ENCODE measurements at regions not wholly inside any gene's neighbourhood (a gene's known extent, or its start where the extent isn't known, plus 50 kb on each side); places are given as distances from the start of the nearest gene placed in this dataset.

DNA sequence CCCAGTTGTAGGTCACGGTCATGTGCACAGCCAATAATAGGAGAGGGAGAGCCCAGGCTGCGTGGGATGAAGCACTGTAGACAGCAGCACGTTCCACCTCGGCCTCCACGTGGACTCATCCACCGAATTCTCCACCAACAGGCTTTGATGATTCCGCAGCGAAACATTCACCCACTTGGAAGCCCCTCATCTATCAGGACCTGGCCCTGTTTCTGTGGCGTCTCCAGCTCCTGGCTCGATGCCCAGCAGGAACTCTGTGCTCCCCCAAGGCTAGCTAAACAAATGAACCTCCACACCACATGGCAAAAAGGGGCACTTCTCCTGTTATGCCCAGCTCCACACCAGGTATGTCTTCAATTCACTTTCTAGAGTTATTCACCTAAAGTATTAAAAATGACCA, 237.9 kb upstream of the PDE10A start:
- DNase-seq (ENCODE audit: low spot score) (no peak), ATAC-seq (no peak)
- Mint-ChIP-seq H3K27me3 (ENCODE audit: insufficient read depth, low read depth, poor library complexity) (peaks cover 4% of the 10 kb centered on the region), H3K36me3 (ENCODE audit: low read depth) (no peaks in the 10 kb centered on the region; the same call in 2 of the 3 replicates), H3K4me1 (no peaks in the 10 kb centered on the region), H3K9me3 (no peaks in the 10 kb centered on the region; the same call in 2 of the 3 replicates), H3K4me3 (no peak overlapping the region), H3K27ac (no peak overlapping the region)
- Histone ChIP-seq H3K27ac (ENCODE audit: low read depth) (no peak overlapping the region), H3F3A (replicated peaks; ENCODE audit: low read depth) (no peaks in the 10 kb centered on the region), H3K79me2 (replicated peaks; ENCODE audit: insufficient read depth) (no peaks in the 10 kb centered on the region), H3K4me3 (no peak overlapping the region), H3K27me3 (ENCODE audit: insufficient read depth) (no peaks in the 10 kb centered on the region), H4K20me1 (replicated peaks; ENCODE audit: insufficient read depth) (no peaks in the 10 kb centered on the region), H3K36me3 (ENCODE audit: insufficient read depth) (no peaks in the 10 kb centered on the region), H3K4me1 (ENCODE audit: insufficient read depth) (no peaks in the 10 kb centered on the region), H3K4me2 (no peak overlapping the region), H3K9me2 (ENCODE audit: insufficient read depth) (no peaks in the 10 kb centered on the region), H2AFZ (no peak overlapping the region)
- no peak for TF ChIP-seq ZNF114 (CRISPR knock-in tag; IDR thresholded peaks at IDR 0.05)
- TF ChIP-seq NANOG (IDR thresholded peaks at IDR 0.05; ENCODE audit: borderline replicate concordance) = no peak
- no peak for TF ChIP-seq JUNB (IDR thresholded peaks at IDR 0.05; ENCODE audit: unreplicated experiment)
- no peak for TF ChIP-seq POLR2AphosphoS5 (IDR thresholded peaks at IDR 0.05; ENCODE audit: low read depth)
- TF ChIP-seq, protein P1, sequence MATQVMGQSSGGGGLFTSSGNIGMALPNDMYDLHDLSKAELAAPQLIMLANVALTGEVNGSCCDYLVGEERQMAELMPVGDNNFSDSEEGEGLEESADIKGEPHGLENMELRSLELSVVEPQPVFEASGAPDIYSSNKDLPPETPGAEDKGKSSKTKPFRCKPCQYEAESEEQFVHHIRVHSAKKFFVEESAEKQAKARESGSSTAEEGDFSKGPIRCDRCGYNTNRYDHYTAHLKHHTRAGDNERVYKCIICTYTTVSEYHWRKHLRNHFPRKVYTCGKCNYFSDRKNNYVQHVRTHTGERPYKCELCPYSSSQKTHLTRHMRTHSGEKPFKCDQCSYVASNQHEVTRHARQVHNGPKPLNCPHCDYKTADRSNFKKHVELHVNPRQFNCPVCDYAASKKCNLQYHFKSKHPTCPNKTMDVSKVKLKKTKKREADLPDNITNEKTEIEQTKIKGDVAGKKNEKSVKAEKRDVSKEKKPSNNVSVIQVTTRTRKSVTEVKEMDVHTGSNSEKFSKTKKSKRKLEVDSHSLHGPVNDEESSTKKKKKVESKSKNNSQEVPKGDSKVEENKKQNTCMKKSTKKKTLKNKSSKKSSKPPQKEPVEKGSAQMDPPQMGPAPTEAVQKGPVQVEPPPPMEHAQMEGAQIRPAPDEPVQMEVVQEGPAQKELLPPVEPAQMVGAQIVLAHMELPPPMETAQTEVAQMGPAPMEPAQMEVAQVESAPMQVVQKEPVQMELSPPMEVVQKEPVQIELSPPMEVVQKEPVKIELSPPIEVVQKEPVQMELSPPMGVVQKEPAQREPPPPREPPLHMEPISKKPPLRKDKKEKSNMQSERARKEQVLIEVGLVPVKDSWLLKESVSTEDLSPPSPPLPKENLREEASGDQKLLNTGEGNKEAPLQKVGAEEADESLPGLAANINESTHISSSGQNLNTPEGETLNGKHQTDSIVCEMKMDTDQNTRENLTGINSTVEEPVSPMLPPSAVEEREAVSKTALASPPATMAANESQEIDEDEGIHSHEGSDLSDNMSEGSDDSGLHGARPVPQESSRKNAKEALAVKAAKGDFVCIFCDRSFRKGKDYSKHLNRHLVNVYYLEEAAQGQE (IDR thresholded peaks at IDR 0.05; ENCODE audit: unreplicated experiment) = no peak
- TF ChIP-seq ZNF331 (CRISPR knock-in tag; IDR thresholded peaks at IDR 0.05; ENCODE audit: low read depth) = no peak
- TF ChIP-seq, protein P2, sequence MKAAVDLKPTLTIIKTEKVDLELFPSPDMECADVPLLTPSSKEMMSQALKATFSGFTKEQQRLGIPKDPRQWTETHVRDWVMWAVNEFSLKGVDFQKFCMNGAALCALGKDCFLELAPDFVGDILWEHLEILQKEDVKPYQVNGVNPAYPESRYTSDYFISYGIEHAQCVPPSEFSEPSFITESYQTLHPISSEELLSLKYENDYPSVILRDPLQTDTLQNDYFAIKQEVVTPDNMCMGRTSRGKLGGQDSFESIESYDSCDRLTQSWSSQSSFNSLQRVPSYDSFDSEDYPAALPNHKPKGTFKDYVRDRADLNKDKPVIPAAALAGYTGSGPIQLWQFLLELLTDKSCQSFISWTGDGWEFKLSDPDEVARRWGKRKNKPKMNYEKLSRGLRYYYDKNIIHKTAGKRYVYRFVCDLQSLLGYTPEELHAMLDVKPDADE (IDR thresholded peaks at IDR 0.05) = no peak
- no peak for TF ChIP-seq EZH2 (IDR thresholded peaks at IDR 0.05; ENCODE audit: low read depth, unreplicated experiment)
- TF ChIP-seq CTCF (conservative IDR thresholded peaks at IDR 0.05; ENCODE audit: low read depth in 2 of 2) = no peak
- no peak for TF ChIP-seq ZNF462 (CRISPR knock-in tag; IDR thresholded peaks at IDR 0.05)
- no peak for TF ChIP-seq EZH2phosphoT487 (IDR thresholded peaks at IDR 0.05; ENCODE audit: unreplicated experiment)
- no peak for TF ChIP-seq STAT1 (IDR thresholded peaks at IDR 0.05; ENCODE audit: unreplicated experiment)
- no peak for TF ChIP-seq CREB1 (CRISPR knock-in tag; IDR thresholded peaks at IDR 0.05; ENCODE audit: low read depth)

Data from GM23338 (cell line).